ENCODE measurements at regions not wholly inside any gene's neighbourhood (a gene's known extent, or its start where the extent isn't known, plus 50 kb on each side); places are given as distances from the start of the nearest gene placed in this dataset.

DNA sequence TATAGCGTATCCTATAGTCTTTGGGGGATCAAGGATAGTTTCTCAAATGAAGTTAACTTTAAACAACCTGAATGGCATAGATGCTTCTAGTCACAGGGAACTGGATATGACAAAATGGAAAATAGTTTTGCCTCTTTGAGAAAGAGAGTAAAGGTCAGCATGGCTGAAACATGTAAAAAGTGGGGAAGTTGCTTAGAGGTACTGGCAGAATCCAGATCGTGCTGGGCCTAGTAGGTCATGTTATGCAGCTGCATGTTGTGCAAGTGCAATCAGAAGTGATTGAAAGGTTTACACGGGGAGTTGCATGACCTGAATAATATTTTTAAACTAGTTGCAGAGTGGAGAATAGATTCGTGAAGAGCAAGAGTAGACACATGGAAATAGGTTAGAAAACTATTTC, 201.1 kb upstream of the HDAC9 start:
- DNase-seq (ENCODE audit: low spot score) (no peak), ATAC-seq (no peak), FAIRE-seq (no peak)
- CTCF ChIA-PET (ENCODE audit: low intra/inter-chr PET ratio, low total read pairs): no interaction called here
- no peak overlapping the region for H3K4me3 ChIP-seq (replicated peaks in 1 of 3; ENCODE audit: insufficient read depth in 1 of 3, low read depth in 2 of 3, low read length in 3 of 3)
- POLR2A ChIA-PET: no interaction called here
- no peak overlapping the region for H3K27ac ChIP-seq (ENCODE audit: extremely low read length, insufficient read depth, low read length)
- TF ChIP-seq ZNF331 (CRISPR knock-in tag; IDR thresholded peaks at IDR 0.05) (no peak), ZNF382 (CRISPR knock-in tag; IDR thresholded peaks at IDR 0.05; ENCODE audit: borderline replicate concordance) (no peak), ZNF569 (CRISPR knock-in tag; IDR thresholded peaks at IDR 0.05; ENCODE audit: borderline replicate concordance) (no peak), EEA1 (CRISPR knock-in tag; IDR thresholded peaks at IDR 0.05; ENCODE audit: borderline replicate concordance) (no peak), CBX5 (CRISPR knock-in tag; IDR thresholded peaks at IDR 0.05; ENCODE audit: borderline replicate concordance) (no peak), FOXK2 (IDR thresholded peaks at IDR 0.05) (no peak), ZBTB34 (CRISPR knock-in tag; IDR thresholded peaks at IDR 0.05) (no peak), BRD4 (CRISPR knock-in tag; IDR thresholded peaks at IDR 0.05) (no peak), ZNF607 (CRISPR knock-in tag; IDR thresholded peaks at IDR 0.05; ENCODE audit: borderline replicate concordance) (no peak), ATF1 (CRISPR knock-in tag; IDR thresholded peaks at IDR 0.05) (no peak)
- TF ChIP-seq, protein P1, sequence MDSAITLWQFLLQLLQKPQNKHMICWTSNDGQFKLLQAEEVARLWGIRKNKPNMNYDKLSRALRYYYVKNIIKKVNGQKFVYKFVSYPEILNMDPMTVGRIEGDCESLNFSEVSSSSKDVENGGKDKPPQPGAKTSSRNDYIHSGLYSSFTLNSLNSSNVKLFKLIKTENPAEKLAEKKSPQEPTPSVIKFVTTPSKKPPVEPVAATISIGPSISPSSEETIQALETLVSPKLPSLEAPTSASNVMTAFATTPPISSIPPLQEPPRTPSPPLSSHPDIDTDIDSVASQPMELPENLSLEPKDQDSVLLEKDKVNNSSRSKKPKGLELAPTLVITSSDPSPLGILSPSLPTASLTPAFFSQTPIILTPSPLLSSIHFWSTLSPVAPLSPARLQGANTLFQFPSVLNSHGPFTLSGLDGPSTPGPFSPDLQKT (CRISPR knock-in tag; IDR thresholded peaks at IDR 0.05; ENCODE audit: borderline replicate concordance): no peak
- TF ChIP-seq, protein P2, sequence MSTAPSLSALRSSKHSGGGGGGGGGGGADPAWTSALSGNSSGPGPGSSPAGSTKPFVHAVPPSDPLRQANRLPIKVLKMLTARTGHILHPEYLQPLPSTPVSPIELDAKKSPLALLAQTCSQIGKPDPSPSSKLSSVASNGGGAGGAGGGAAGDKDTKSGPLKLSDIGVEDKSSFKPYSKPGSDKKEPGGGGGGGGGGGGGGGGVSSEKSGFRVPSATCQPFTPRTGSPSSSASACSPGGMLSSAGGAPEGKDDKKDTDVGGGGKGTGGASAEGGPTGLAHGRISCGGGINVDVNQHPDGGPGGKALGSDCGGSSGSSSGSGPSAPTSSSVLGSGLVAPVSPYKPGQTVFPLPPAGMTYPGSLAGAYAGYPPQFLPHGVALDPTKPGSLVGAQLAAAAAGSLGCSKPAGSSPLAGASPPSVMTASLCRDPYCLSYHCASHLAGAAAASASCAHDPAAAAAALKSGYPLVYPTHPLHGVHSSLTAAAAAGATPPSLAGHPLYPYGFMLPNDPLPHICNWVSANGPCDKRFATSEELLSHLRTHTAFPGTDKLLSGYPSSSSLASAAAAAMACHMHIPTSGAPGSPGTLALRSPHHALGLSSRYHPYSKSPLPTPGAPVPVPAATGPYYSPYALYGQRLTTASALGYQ (CRISPR knock-in tag; IDR thresholded peaks at IDR 0.05): no peak
- no TSS peak for BruUV-seq (replicated peaks)
- no peaks in the 10 kb centered on the region for H3K4me1 ChIP-seq (ENCODE audit: insufficient read depth, low read length)
- no peaks in the 10 kb centered on the region for H3K79me2 ChIP-seq (ENCODE audit: insufficient read depth, low read length)
- H3K9me3 ChIP-seq (ENCODE audit: low read length): no peaks in the 10 kb centered on the region
- in situ Hi-C loops (cut with HindIII; ENCODE audit: extremely low pct_ligation_motif_present, low pct_unique_long_range_greater_than_20kb) (no loop called here), intact Hi-C loops (cut with micrococcal nuclease; ENCODE audit: unreplicated experiment) (no loop called here)
- H3K27me3 ChIP-seq (ENCODE audit: control insufficient read depth in 1 of 2, insufficient read depth in 2 of 2, low read length in 2 of 2): no peaks in the 10 kb centered on the region
- no peaks in the 10 kb centered on the region for H4K20me1 ChIP-seq (ENCODE audit: insufficient read depth, low read length)
- 2% methylated on average over 4 of the region's 4 CpGs for WGBS (ENCODE audit: low lambda C conversion rate)
- H2AFZ ChIP-seq (ENCODE audit: low read length): no peak overlapping the region
- H3K9ac ChIP-seq (ENCODE audit: insufficient read depth, low read depth, low read length): no peak overlapping the region
- H3K4me2 ChIP-seq (ENCODE audit: low read depth, low read length): no peak overlapping the region
- no peaks in the 10 kb centered on the region for H3K36me3 ChIP-seq (replicated peaks in 1 of 2; ENCODE audit: control insufficient read depth in 1 of 2, insufficient read depth in 2 of 2, low read length in 2 of 2)
